SU-DHL-6 (cell line): ENCODE measurements at regions not wholly inside any gene's neighbourhood (a gene's known extent, or its start where the extent isn't known, plus 50 kb on each side); places are given as distances from the start of the nearest gene placed in this dataset.

Source experiments
- H2AFZ ChIP-seq: fragments of 200-600 bp; sonication (generic); 2 replicates; pipeline ENCODE4 v1.6.1; 2014; ENCODE audit warnings: low read depth, mild to moderate bottlenecking, moderate library complexity, mixed read lengths, antibody characterized with exemption, low read length; ENCODE audit not compliant: severe bottlenecking
- H3F3A ChIP-seq: fragments of 200-600 bp; shearing (Covaris generic); 2 replicates; pipeline ENCODE4 v1.6.0; 2016; ENCODE audit warnings: antibody characterized with exemption, mild to moderate bottlenecking; ENCODE audit not compliant: insufficient read depth
- H3K27ac ChIP-seq: fragments of 200-600 bp; sonication (generic); 2 replicates; pipeline ENCODE4 v1.5.1; 2016; ENCODE audit warnings: low read depth, mild to moderate bottlenecking, low read length, moderate library complexity, mixed read lengths
- H3K27me3 ChIP-seq: fragments of 200-600 bp; sonication (generic), shearing (Covaris generic); 2 replicates; pipeline ENCODE4 v1.6.0; 2014; ENCODE audit warnings: mild to moderate bottlenecking, low read length
- H3K36me3 ChIP-seq: fragments of 200-600 bp; sonication (generic); 2 replicates; pipeline ENCODE4 v1.6.1; 2014; ENCODE audit warnings: mild to moderate bottlenecking, low read length, mixed read lengths
- H3K4me2 ChIP-seq: fragments of 300-600, 200-600 bp; shearing (Covaris generic), sonication (generic); 2 replicates; pipeline ENCODE4 v1.6.0; 2014; ENCODE audit warnings: low read length, low read depth, mild to moderate bottlenecking; ENCODE audit not compliant: poor library complexity, severe bottlenecking
- H3K4me3 ChIP-seq: fragments of 200-600 bp; sonication (generic); 2 replicates; pipeline ENCODE4 v1.5.1; 2014; ENCODE audit warnings: antibody characterized with exemption, low read length, mild to moderate bottlenecking, mixed read lengths; ENCODE audit not compliant: insufficient read depth, poor library complexity, severe bottlenecking
- H3K79me2 ChIP-seq: fragments of 200-600 bp; sonication (generic); 2 replicates; pipeline ENCODE4 v1.6.1; 2014; ENCODE audit warnings: mild to moderate bottlenecking, low read length, moderate library complexity; ENCODE audit not compliant: insufficient read depth
- H3K9ac ChIP-seq: fragments of 200-600 bp; sonication (generic); 2 replicates; pipeline ENCODE4 v1.7.0; 2014; ENCODE audit warnings: mild to moderate bottlenecking, low read length
- H3K9me2 ChIP-seq: fragments of 200-600 bp; sonication (generic); replicated peaks from 2 replicates; pipeline ENCODE4 v1.6.1; 2014; ENCODE audit warnings: low read length; ENCODE audit not compliant: insufficient read depth
- H3K9me3 ChIP-seq: fragments of 200-600 bp; sonication (generic); 2 replicates; pipeline ENCODE4 v1.6.1; 2014; ENCODE audit warnings: low read length, mixed read lengths; ENCODE audit not compliant: insufficient read depth
- H4K20me1 ChIP-seq: fragments of 200-600 bp; sonication (generic); 2 replicates; pipeline ENCODE4 v1.6.1; 2014; ENCODE audit warnings: low read depth, mild to moderate bottlenecking, antibody characterized with exemption, low read length, moderate library complexity, mixed read lengths
- CTCF ChIP-seq: fragments of 200-600 bp; sonication (generic); IDR thresholded peaks from one replicate; pipeline ENCODE4 v1.5.1; 2017; ENCODE audit warnings: antibody characterized with exemption, mild to moderate bottlenecking, low read length, moderate library complexity; ENCODE audit not compliant: insufficient read depth, poor library complexity, severe bottlenecking
- EZH2phosphoT487 ChIP-seq: fragments of 200-600 bp; sonication (generic), shearing (Covaris generic); conservative IDR thresholded peaks from 2 replicates; pipeline ENCODE4 v1.6.1; 2018; ENCODE audit warnings: mild to moderate bottlenecking, antibody characterized with exemption, low read length, moderate library complexity, mixed read lengths

GRCh38 chr4:14560577-14560976 lies 441.7 kb upstream of the CPEB2 start:
- Histone ChIP-seq H3K9me3 (no peaks in the 10 kb centered on the region), H2AFZ (no peak overlapping the region), H3K27ac (no peak overlapping the region), H3K27me3 (no peaks in the 10 kb centered on the region), H3K4me3 (no peak overlapping the region), H3K36me3 (no peaks in the 10 kb centered on the region), H4K20me1 (no peaks in the 10 kb centered on the region), H3K9ac (no peak overlapping the region), H3F3A (no peaks in the 10 kb centered on the region), H3K4me2 (no peak overlapping the region), H3K9me2 (no peaks in the 10 kb centered on the region), H3K79me2 (no peaks in the 10 kb centered on the region)
- TF ChIP-seq EZH2phosphoT487 (no peak), CTCF (no peak)

DNA sequence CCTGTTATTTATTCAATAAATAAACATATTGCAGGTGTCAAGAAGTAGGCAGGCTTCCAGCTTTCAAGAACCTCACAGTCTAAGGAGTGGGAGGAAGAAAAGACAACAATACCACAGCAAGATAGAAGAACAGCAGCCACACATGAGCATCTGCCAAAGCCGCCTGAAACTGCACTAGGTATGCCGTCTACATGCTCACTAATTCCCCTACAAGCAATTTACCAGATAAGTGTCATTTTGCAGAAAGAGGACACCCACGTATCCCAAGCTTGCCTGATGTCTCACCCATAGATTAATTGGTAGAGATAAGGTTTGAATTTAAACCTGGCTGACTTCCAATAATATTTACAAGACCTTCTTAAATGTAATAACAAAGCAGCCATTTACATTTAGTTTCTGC lies 439.4 kb upstream of the CPEB2 start:
- Histone ChIP-seq H3F3A (no peaks in the 10 kb centered on the region), H3K27ac (no peak overlapping the region)
- no peak for TF ChIP-seq CTCF
- TF ChIP-seq EZH2phosphoT487 = no peak

DNA sequence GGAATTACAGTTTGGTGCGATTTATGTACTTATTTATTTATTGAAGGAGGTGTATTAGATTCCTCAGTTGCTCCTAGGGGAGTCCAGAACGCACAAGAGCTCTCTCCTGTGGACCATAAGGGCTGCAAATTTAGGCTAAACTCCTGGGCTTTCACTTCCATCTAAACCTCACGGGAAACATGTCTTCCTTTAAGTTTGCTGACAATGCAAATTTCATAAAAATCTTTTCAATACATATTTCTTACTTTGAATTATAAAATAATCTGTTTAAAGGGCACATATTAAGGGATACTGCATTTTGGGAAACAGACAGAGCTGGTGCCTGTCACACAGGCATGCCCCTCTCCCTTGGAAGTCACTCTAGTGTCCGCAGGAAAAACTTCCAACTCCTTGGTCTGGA lies 438.0 kb upstream of the CPEB2 start:
- H3K4me2 ChIP-seq = no peak overlapping the region
- H3K4me3 ChIP-seq = no peak overlapping the region
- H3K27ac ChIP-seq = no peak overlapping the region
- no peaks in the 10 kb centered on the region for H3F3A ChIP-seq
- H4K20me1 ChIP-seq = no peaks in the 10 kb centered on the region
- TF ChIP-seq CTCF (no peak), EZH2phosphoT487 (no peak)
- H3K79me2 ChIP-seq = no peaks in the 10 kb centered on the region
- no peak overlapping the region for H3K9ac ChIP-seq
- no peaks in the 10 kb centered on the region for H3K36me3 ChIP-seq
- H2AFZ ChIP-seq = no peak overlapping the region
- H3K27me3 ChIP-seq = no peaks in the 10 kb centered on the region
- H3K9me3 ChIP-seq = no peaks in the 10 kb centered on the region
- no peaks in the 10 kb centered on the region for H3K9me2 ChIP-seq

More for the DNA sequence above, 439.4 kb upstream of the CPEB2 start:
- Histone ChIP-seq H4K20me1 (no peaks in the 10 kb centered on the region), H3K4me2 (no peak overlapping the region), H3K36me3 (no peaks in the 10 kb centered on the region), H2AFZ (no peak overlapping the region), H3K79me2 (no peaks in the 10 kb centered on the region), H3K27me3 (no peaks in the 10 kb centered on the region), H3K9ac (no peak overlapping the region), H3K9me2 (no peaks in the 10 kb centered on the region), H3K9me3 (no peaks in the 10 kb centered on the region), H3K4me3 (no peak overlapping the region)
